ENCODE measurements at regions not wholly inside any gene's neighbourhood (a gene's known extent, or its start where the extent isn't known, plus 50 kb on each side); places are given as distances from the start of the nearest gene placed in this dataset.

DNA sequence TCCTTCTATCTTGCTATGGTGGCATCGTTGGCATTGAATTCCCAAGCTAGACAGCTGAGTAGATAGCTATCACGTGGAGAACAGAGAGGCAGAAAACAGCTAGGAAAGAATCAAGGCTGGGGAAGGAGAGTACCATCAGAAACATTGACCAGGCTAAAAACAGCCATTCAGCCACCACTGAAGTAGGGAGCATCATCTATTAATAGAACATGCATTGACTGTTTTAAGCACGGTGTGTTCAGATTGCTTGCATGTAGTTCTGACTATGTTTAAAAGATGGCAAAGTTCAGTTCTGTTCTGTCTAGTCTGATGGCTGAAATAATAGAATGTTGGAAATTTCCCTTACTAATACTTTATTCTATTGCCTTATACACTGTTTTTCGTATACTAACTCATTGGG, 413.0 kb downstream of the GABRB3 start:
- CTCF ChIA-PET, result interaction anchor here (0.6 kb wide), 1 partner anchor 278 kb away, joined by 3 read pairs; no protein-coding TSS in a partner anchor
- H3K4me3 ChIP-seq (ENCODE audit: low read depth, low read length), result no peak overlapping the region
- H3K4me1 ChIP-seq (ENCODE audit: control insufficient read depth, insufficient read depth, low read length), result no peaks in the 10 kb centered on the region
- TF ChIP-seq, protein P1, sequence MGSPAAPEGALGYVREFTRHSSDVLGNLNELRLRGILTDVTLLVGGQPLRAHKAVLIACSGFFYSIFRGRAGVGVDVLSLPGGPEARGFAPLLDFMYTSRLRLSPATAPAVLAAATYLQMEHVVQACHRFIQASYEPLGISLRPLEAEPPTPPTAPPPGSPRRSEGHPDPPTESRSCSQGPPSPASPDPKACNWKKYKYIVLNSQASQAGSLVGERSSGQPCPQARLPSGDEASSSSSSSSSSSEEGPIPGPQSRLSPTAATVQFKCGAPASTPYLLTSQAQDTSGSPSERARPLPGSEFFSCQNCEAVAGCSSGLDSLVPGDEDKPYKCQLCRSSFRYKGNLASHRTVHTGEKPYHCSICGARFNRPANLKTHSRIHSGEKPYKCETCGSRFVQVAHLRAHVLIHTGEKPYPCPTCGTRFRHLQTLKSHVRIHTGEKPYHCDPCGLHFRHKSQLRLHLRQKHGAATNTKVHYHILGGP (tag by site-specific recombination; IDR thresholded peaks at IDR 0.05), result no peak
- TF ChIP-seq SALL2 (tag by site-specific recombination; IDR thresholded peaks at IDR 0.05; ENCODE audit: borderline replicate concordance) (no peak), ZNF112 (tag by site-specific recombination; IDR thresholded peaks at IDR 0.05) (no peak), ZFP3 (tag by site-specific recombination; IDR thresholded peaks at IDR 0.05; ENCODE audit: low read depth) (no peak), ZNF169 (tag by site-specific recombination; IDR thresholded peaks at IDR 0.05) (no peak), KLF9 (tag by site-specific recombination; IDR thresholded peaks at IDR 0.05; ENCODE audit: low read depth) (no peak), ZNF350 (tag by site-specific recombination; IDR thresholded peaks at IDR 0.05) (no peak), ZBTB7A (tag by site-specific recombination; IDR thresholded peaks at IDR 0.05; ENCODE audit: low read depth) (no peak)
- TF ChIP-seq, protein P2, sequence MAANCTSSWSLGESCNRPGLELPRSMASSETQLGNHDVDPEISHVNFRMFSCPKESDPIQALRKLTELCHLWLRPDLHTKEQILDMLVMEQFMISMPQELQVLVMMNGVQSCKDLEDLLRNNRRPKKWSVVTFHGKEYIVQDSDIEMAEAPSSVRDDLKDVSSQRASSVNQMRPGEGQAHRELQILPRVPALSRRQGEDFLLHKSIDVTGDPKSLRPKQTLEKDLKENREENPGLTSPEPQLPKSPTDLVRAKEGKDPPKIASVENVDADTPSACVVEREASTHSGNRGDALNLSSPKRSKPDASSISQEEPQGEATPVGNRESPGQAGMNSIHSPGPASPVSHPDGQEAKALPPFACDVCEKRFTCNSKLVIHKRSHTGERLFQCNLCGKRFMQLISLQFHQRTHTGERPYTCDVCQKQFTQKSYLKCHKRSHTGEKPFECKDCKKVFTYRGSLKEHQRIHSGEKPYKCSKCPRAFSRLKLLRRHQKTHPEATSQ (tag by site-specific recombination; IDR thresholded peaks at IDR 0.05), result no peak
- H3K36me3 ChIP-seq (ENCODE audit: control insufficient read depth in 2 of 2, insufficient read depth in 1 of 2, low read length in 2 of 2), result no peaks in the 10 kb centered on the region
- H3K9me3 ChIP-seq (ENCODE audit: control insufficient read depth, insufficient read depth, low read depth, low read length), result no peaks in the 10 kb centered on the region
- POLR2A ChIA-PET, result no interaction called here
- no peak overlapping the region for H3K27ac ChIP-seq (ENCODE audit: extremely low read depth, low read depth, low read length)

DNA sequence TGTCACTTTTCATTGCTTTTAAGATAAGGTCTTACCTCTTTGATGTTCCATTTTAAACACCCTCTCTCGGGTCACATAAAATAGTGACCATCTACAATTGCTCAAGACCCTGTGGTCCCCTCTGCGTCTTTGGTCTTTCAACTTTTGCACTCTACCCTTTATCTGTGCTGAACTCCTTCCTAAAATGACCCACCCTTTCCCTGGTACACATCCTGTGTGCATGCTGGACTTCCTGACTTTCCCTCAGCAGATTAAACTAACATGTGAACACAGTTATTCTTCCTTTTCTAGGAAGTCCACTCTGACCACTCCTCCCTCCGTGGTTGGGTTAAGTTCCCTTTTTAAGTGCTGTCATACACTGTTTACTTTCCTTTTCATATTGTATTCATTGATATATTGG, 414.2 kb downstream of the GABRB3 start:
- no peak overlapping the region for H3K27ac ChIP-seq (ENCODE audit: extremely low read depth, low read depth, low read length)
- POLR2A ChIA-PET, result no interaction called here
- TF ChIP-seq ZNF366 (tag by site-specific recombination; conservative IDR thresholded peaks at IDR 0.05), result no peak
- TF ChIP-seq, protein P3, sequence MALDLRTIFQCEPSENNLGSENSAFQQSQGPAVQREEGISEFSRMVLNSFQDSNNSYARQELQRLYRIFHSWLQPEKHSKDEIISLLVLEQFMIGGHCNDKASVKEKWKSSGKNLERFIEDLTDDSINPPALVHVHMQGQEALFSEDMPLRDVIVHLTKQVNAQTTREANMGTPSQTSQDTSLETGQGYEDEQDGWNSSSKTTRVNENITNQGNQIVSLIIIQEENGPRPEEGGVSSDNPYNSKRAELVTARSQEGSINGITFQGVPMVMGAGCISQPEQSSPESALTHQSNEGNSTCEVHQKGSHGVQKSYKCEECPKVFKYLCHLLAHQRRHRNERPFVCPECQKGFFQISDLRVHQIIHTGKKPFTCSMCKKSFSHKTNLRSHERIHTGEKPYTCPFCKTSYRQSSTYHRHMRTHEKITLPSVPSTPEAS (tag by site-specific recombination; IDR thresholded peaks at IDR 0.05), result no peak
- no peak for TF ChIP-seq ZNF600 (tag by site-specific recombination; IDR thresholded peaks at IDR 0.05)
- TF ChIP-seq ZNF169 (tag by site-specific recombination; IDR thresholded peaks at IDR 0.05), result no peak
- no peak for TF ChIP-seq ZNF48 (tag by site-specific recombination; IDR thresholded peaks at IDR 0.05)
- no peak for TF ChIP-seq ZNF311 (tag by site-specific recombination; IDR thresholded peaks at IDR 0.05; ENCODE audit: borderline replicate concordance)
- TF ChIP-seq ZNF416 (tag by site-specific recombination; IDR thresholded peaks at IDR 0.05), result no peak
- TF ChIP-seq, protein P4, sequence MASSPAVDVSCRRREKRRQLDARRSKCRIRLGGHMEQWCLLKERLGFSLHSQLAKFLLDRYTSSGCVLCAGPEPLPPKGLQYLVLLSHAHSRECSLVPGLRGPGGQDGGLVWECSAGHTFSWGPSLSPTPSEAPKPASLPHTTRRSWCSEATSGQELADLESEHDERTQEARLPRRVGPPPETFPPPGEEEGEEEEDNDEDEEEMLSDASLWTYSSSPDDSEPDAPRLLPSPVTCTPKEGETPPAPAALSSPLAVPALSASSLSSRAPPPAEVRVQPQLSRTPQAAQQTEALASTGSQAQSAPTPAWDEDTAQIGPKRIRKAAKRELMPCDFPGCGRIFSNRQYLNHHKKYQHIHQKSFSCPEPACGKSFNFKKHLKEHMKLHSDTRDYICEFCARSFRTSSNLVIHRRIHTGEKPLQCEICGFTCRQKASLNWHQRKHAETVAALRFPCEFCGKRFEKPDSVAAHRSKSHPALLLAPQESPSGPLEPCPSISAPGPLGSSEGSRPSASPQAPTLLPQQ (tag by site-specific recombination; IDR thresholded peaks at IDR 0.05), result no peak
- TF ChIP-seq ZNF76 (tag by site-specific recombination; IDR thresholded peaks at IDR 0.05; ENCODE audit: borderline replicate concordance, low read depth), result no peak
- TF ChIP-seq, protein P5, sequence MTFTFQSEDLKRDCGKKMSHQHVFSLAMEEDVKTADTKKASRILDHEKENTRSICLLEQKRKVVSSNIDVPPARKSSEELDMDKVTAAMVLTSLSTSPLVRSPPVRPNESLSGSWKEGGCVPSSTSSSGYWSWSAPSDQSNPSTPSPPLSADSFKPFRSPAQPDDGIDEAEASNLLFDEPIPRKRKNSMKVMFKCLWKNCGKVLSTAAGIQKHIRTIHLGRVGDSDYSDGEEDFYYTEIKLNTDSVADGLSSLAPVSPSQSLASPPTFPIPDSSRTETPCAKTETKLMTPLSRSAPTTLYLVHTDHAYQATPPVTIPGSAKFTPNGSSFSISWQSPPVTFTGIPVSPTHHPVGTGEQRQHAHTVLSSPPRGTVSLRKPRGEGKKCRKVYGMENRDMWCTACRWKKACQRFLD (tag by site-specific recombination; IDR thresholded peaks at IDR 0.05), result no peak
- no peak for TF ChIP-seq ZNF239 (tag by site-specific recombination; IDR thresholded peaks at IDR 0.05)
- no peak for TF ChIP-seq FEZF1 (tag by site-specific recombination; IDR thresholded peaks at IDR 0.05)
- no peak for TF ChIP-seq YY1 (tag by site-specific recombination; IDR thresholded peaks at IDR 0.05)
- TF ChIP-seq ZNF585B (tag by site-specific recombination; IDR thresholded peaks at IDR 0.05), result no peak
- TF ChIP-seq ZNF548 (tag by site-specific recombination; IDR thresholded peaks at IDR 0.05), result no peak
- TF ChIP-seq, protein P6, sequence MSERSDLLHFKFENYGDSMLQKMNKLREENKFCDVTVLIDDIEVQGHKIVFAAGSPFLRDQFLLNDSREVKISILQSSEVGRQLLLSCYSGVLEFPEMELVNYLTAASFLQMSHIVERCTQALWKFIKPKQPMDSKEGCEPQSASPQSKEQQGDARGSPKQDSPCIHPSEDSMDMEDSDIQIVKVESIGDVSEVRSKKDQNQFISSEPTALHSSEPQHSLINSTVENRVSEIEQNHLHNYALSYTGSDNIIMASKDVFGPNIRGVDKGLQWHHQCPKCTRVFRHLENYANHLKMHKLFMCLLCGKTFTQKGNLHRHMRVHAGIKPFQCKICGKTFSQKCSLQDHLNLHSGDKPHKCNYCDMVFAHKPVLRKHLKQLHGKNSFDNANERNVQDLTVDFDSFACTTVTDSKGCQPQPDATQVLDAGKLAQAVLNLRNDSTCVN (tag by site-specific recombination; optimal IDR thresholded peaks at IDR 0.05), result no peak
- TF ChIP-seq KLF8 (tag by site-specific recombination; IDR thresholded peaks at IDR 0.05), result no peak
- no peak for TF ChIP-seq ZNF701 (tag by site-specific recombination; IDR thresholded peaks at IDR 0.05)

More for the DNA sequence above, 414.2 kb downstream of the GABRB3 start:
- no peaks in the 10 kb centered on the region for H3K4me1 ChIP-seq (ENCODE audit: control insufficient read depth, insufficient read depth, low read length)
- no peaks in the 10 kb centered on the region for H3K36me3 ChIP-seq (ENCODE audit: control insufficient read depth in 2 of 2, insufficient read depth in 1 of 2, low read length in 2 of 2)
- H3K4me3 ChIP-seq (ENCODE audit: low read depth, low read length), result no peak overlapping the region
- no peaks in the 10 kb centered on the region for H3K9me3 ChIP-seq (ENCODE audit: control insufficient read depth, insufficient read depth, low read depth, low read length)
- CTCF ChIA-PET, result no interaction called here

All from HEK293 (cell line).